ENCODE measurements at regions not wholly inside any gene's neighbourhood (a gene's known extent, or its start where the extent isn't known, plus 50 kb on each side); places are given as distances from the start of the nearest gene placed in this dataset.

- intact Hi-C loops (cut with micrococcal nuclease) = no loop called here
- no peaks in the 10 kb centered on the region for H3K9me1 ChIP-seq (ENCODE audit: control insufficient read depth, insufficient read depth, low read length)
- H4K20me1 ChIP-seq (replicated peaks; ENCODE audit: control insufficient read depth, insufficient read depth, low read length) = no peaks in the 10 kb centered on the region
- no peaks in the 10 kb centered on the region for H3K79me2 ChIP-seq (ENCODE audit: control insufficient read depth, insufficient read depth, low read length)
- no peak overlapping the region for H3K27ac ChIP-seq (ENCODE audit: extremely low read depth, low read depth, low read length)
- CTCF ChIA-PET (ENCODE audit: low intra/inter-chr PET ratio) = no interaction called here
- in situ Hi-C loops (cut with MboI) = no loop called here
- no peaks in the 10 kb centered on the region for H3K4me1 ChIP-seq (replicated peaks in 1 of 2; ENCODE audit: control insufficient read depth in 2 of 2, insufficient read depth in 2 of 2, low read length in 2 of 2)
- no peaks in the 10 kb centered on the region for H3K36me3 ChIP-seq (ENCODE audit: control insufficient read depth, insufficient read depth, low read length)
- no peak overlapping the region for H2AFZ ChIP-seq (ENCODE audit: low read depth, low read length)
- no peak for ATAC-seq
- H3K9ac ChIP-seq (ENCODE audit: insufficient read depth in 1 of 2, low read depth in 2 of 2, low read length in 2 of 2) = no peak overlapping the region
- 0% methylated on average over 3 of the region's 3 CpGs for WGBS (ENCODE audit: insufficient coverage, low coverage, missing lambda C conversion rate)
- BruUV-seq (replicated peaks) = no TSS peak
- H3K4me3 ChIP-seq = no peak overlapping the region
- no peak for DNase-seq (ENCODE audit: extremely low read depth in 1 of 4, low spot score in 3 of 4)
- no peak for TF ChIP-seq GTF2A2 (tag; IDR thresholded peaks at IDR 0.05)
- no peak for TF ChIP-seq RHOXF2B (CRISPR knock-in tag; conservative IDR thresholded peaks at IDR 0.05)
- TF ChIP-seq KDM4B (IDR thresholded peaks at IDR 0.05; ENCODE audit: borderline replicate concordance in 2 of 2, low read depth in 1 of 2) = no peak
- TF ChIP-seq, protein P1, sequence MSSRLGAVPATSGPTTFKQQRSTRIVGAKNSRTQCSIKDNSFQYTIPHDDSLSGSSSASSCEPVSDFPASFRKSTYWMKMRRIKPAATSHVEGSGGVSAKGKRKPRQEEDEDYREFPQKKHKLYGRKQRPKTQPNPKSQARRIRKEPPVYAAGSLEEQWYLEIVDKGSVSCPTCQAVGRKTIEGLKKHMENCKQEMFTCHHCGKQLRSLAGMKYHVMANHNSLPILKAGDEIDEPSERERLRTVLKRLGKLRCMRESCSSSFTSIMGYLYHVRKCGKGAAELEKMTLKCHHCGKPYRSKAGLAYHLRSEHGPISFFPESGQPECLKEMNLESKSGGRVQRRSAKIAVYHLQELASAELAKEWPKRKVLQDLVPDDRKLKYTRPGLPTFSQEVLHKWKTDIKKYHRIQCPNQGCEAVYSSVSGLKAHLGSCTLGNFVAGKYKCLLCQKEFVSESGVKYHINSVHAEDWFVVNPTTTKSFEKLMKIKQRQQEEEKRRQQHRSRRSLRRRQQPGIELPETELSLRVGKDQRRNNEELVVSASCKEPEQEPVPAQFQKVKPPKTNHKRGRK (tag; IDR thresholded peaks at IDR 0.05) = no peak
- no peak for TF ChIP-seq ZBTB7A (IDR thresholded peaks at IDR 0.05; ENCODE audit: borderline replicate concordance, control insufficient read depth, low read depth, low read length)
- TF ChIP-seq ZNF699 (CRISPR knock-in tag; IDR thresholded peaks at IDR 0.05; ENCODE audit: insufficient replicate concordance) = no peak
- no peak for TF ChIP-seq SMAD4 (CRISPR knock-in tag; conservative IDR thresholded peaks at IDR 0.05)
- TF ChIP-seq SNIP1 (IDR thresholded peaks at IDR 0.05; ENCODE audit: low read depth) = no peak
- no peak for TF ChIP-seq HMGN3 (IDR thresholded peaks at IDR 0.05; ENCODE audit: borderline replicate concordance, extremely low read depth, insufficient read length, low read depth, low read length)
- TF ChIP-seq EWSR1 (IDR thresholded peaks at IDR 0.05; ENCODE audit: borderline replicate concordance, low read depth, partially characterized antibody) = no peak
- no peaks in the 10 kb centered on the region for H3K27me3 ChIP-seq (ENCODE audit: control insufficient read depth in 2 of 2, insufficient read depth in 2 of 2, low read length in 2 of 2)
- no peak overlapping the region for H3K4me2 ChIP-seq (ENCODE audit: insufficient read depth, low read length)
- FAIRE-seq = no peak
- no peaks in the 10 kb centered on the region for H3K9me3 ChIP-seq (replicated peaks; ENCODE audit: control insufficient read depth, insufficient read depth, low read depth, low read length)
- POLR2A ChIA-PET = interaction anchor here (1.3 kb wide), 1 partner anchor 19 kb away, joined by 3 read pairs; no protein-coding TSS in a partner anchor
These were observed 262.2 kb upstream of the SKOR2 start for GRCh38 chr18:47513614-47514013.

Data from K562 (cell line).